ENCODE measurements at regions not wholly inside any gene's neighbourhood (a gene's known extent, or its start where the extent isn't known, plus 50 kb on each side); places are given as distances from the start of the nearest gene placed in this dataset.

DNA sequence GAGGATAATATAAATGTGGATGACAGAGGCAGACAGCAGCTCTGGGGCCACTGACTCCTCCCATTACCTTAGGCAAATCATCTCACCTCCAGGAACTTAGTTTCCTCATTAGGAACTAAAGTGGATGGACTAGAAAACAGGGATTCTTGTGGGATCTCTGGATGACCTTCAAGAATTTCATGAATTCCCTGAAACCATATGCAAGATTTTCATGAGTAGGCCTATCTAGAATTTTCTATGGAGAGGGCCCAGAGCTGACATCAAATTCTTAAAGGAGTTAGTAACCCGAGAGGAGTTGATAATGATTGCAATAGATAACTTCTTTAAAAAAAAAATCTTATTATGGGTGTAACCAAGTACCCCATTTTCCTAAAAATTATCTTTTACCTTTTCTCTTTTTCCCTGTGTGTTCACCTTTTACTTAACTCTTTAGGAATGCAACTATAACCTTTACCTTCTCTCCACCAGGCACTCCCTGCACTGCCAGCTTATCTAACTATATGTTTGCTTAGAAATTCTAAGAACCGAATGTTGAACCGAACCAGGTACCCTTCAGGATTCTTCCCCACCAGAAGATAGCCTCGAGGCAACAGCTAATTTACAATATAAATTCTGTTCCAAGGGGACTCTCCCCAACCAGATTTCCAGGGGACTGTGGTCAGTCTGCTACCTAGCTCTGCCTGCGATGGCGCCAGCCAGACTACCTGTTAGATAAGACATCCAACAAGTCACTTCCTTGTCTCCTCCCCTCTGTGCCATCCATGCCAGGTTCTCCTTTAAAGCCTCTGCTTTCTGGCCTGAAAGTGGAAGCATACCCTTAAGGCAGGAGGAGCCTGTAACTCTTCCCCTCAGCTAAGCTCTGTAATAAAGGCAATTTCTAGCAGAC is 86.0 kb downstream of the GCNT4 start:
- no peaks in the 10 kb centered on the region for H3K36me3 Mint-ChIP-seq
- H3K27me3 Mint-ChIP-seq (ENCODE audit: low read depth): no peaks in the 10 kb centered on the region
- peaks cover 1% of the 10 kb centered on the region for H3K9me3 Mint-ChIP-seq
- TF ChIP-seq, protein P1, sequence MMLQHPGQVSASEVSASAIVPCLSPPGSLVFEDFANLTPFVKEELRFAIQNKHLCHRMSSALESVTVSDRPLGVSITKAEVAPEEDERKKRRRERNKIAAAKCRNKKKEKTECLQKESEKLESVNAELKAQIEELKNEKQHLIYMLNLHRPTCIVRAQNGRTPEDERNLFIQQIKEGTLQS (CRISPR knock-in tag; conservative IDR thresholded peaks at IDR 0.05): no peak
- no peak for TF ChIP-seq SP1 (CRISPR knock-in tag; conservative IDR thresholded peaks at IDR 0.05)
- TF ChIP-seq ESRRA (CRISPR knock-in tag; IDR thresholded peaks at IDR 0.05; ENCODE audit: borderline replicate concordance): no peak
- no peak for TF ChIP-seq CREB1 (CRISPR knock-in tag; IDR thresholded peaks at IDR 0.05)
- TF ChIP-seq ZNF219 (CRISPR knock-in tag; IDR thresholded peaks at IDR 0.05; ENCODE audit: borderline replicate concordance): no peak
- no peak for TF ChIP-seq ETV6 (CRISPR knock-in tag; IDR thresholded peaks at IDR 0.05)
- TF ChIP-seq JUN (CRISPR knock-in tag; IDR thresholded peaks at IDR 0.05): no peak
- no peak for TF ChIP-seq NR2C2 (CRISPR knock-in tag; IDR thresholded peaks at IDR 0.05)
- TF ChIP-seq NFATC4 (CRISPR knock-in tag; IDR thresholded peaks at IDR 0.05): no peak
- TF ChIP-seq JAZF1 (CRISPR knock-in tag; IDR thresholded peaks at IDR 0.05): no peak
- no peak for TF ChIP-seq KAT7 (CRISPR knock-in tag; IDR thresholded peaks at IDR 0.05; ENCODE audit: borderline replicate concordance)
- TF ChIP-seq, protein P2, sequence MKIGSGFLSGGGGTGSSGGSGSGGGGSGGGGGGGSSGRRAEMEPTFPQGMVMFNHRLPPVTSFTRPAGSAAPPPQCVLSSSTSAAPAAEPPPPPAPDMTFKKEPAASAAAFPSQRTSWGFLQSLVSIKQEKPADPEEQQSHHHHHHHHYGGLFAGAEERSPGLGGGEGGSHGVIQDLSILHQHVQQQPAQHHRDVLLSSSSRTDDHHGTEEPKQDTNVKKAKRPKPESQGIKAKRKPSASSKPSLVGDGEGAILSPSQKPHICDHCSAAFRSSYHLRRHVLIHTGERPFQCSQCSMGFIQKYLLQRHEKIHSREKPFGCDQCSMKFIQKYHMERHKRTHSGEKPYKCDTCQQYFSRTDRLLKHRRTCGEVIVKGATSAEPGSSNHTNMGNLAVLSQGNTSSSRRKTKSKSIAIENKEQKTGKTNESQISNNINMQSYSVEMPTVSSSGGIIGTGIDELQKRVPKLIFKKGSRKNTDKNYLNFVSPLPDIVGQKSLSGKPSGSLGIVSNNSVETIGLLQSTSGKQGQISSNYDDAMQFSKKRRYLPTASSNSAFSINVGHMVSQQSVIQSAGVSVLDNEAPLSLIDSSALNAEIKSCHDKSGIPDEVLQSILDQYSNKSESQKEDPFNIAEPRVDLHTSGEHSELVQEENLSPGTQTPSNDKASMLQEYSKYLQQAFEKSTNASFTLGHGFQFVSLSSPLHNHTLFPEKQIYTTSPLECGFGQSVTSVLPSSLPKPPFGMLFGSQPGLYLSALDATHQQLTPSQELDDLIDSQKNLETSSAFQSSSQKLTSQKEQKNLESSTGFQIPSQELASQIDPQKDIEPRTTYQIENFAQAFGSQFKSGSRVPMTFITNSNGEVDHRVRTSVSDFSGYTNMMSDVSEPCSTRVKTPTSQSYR (CRISPR knock-in tag; IDR thresholded peaks at IDR 0.05): no peak
- TF ChIP-seq, protein P3, sequence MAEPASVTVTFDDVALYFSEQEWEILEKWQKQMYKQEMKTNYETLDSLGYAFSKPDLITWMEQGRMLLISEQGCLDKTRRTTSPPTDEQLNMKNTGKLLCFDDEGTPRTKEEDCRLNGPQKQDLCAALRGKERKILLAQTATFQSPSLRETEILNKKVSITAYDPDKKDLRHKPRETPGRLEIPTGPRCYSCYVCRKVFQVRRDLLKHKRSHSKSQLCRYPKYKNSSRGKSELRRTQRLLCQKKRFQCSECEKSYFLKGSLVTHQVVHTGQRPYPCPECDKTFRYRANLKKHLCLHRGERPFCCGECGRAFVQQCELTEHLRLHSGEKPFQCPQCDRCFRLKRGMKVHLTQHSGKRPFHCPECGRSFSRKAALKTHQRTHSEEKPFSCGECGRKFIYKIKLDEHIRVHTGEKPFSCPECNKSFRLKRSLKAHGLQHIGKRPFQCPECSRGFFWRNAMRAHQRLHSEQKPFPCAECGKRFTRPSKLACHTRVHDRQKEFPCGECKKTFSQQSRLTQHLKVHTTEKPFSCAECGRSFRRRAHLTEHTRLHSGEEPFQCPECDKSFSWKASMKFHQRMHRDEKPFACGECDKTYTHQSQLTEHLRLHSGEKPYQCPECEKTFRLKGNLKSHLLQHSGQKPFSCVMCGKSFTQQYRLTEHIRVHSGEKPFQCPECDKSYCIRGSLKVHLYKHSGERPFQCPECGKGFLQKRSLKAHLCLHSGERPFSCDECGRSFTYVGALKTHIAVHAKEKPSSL (CRISPR knock-in tag; conservative IDR thresholded peaks at IDR 0.05): no peak
- no peak for TF ChIP-seq RORB (CRISPR knock-in tag; IDR thresholded peaks at IDR 0.05)
- TF ChIP-seq ZNF121 (CRISPR knock-in tag; IDR thresholded peaks at IDR 0.05): no peak
- no peaks in the 10 kb centered on the region for H3K4me1 Mint-ChIP-seq
- ChIA-PET CTCF (no interaction called here), POLR2A (no interaction called here)
- DNase-seq (ENCODE audit: low spot score) (no peak), ATAC-seq (peak; percentile 59)
- no peak overlapping the region for H3K27ac Mint-ChIP-seq
- H3K4me3 Mint-ChIP-seq: no peak overlapping the region

DNA sequence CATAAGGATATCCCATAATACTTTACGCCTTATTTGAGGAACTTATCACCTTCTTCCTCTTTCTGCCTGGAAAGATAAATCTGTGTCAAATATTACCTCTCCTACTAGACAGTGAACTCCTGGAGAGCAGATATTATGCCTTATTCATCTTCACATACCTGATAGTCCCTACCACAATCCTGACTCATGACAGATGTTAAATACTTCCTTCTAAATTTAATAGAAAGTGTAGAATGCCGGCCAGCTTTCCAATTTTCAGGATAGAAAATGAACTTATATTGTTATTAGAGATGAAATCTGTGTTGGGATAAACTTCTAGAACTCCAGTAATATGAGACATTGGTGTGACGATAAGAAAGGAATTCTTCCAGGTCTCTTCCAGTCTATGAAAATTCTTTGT is 89.0 kb downstream of the GCNT4 start:
- ATAC-seq (no peak), DNase-seq (ENCODE audit: low spot score) (no peak)
- ChIA-PET POLR2A (no interaction called here), CTCF (no interaction called here)
- H3K4me1 Mint-ChIP-seq: no peaks in the 10 kb centered on the region
- H3K27ac Mint-ChIP-seq: no peak overlapping the region
- TF ChIP-seq SMAD3 (CRISPR knock-in tag; IDR thresholded peaks at IDR 0.05; ENCODE audit: borderline replicate concordance) (no peak), CREB1 (CRISPR knock-in tag; IDR thresholded peaks at IDR 0.05) (no peak), SP1 (CRISPR knock-in tag; conservative IDR thresholded peaks at IDR 0.05) (no peak), ZNF232 (CRISPR knock-in tag; IDR thresholded peaks at IDR 0.05) (no peak), ZNF396 (CRISPR knock-in tag; IDR thresholded peaks at IDR 0.05; ENCODE audit: borderline replicate concordance) (no peak), RELA (CRISPR knock-in tag; IDR thresholded peaks at IDR 0.05; ENCODE audit: borderline replicate concordance) (no peak), ZNF671 (CRISPR knock-in tag; IDR thresholded peaks at IDR 0.05) (no peak), ZNF138 (CRISPR knock-in tag; conservative IDR thresholded peaks at IDR 0.05) (no peak), CREM (CRISPR knock-in tag; IDR thresholded peaks at IDR 0.05) (no peak), ZNF121 (CRISPR knock-in tag; IDR thresholded peaks at IDR 0.05) (no peak)
- TF ChIP-seq, protein P4, sequence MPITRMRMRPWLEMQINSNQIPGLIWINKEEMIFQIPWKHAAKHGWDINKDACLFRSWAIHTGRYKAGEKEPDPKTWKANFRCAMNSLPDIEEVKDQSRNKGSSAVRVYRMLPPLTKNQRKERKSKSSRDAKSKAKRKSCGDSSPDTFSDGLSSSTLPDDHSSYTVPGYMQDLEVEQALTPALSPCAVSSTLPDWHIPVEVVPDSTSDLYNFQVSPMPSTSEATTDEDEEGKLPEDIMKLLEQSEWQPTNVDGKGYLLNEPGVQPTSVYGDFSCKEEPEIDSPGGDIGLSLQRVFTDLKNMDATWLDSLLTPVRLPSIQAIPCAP (CRISPR knock-in tag; IDR thresholded peaks at IDR 0.05): no peak
- TF ChIP-seq, protein P1 (CRISPR knock-in tag; conservative IDR thresholded peaks at IDR 0.05): no peak
- TF ChIP-seq, protein P5, sequence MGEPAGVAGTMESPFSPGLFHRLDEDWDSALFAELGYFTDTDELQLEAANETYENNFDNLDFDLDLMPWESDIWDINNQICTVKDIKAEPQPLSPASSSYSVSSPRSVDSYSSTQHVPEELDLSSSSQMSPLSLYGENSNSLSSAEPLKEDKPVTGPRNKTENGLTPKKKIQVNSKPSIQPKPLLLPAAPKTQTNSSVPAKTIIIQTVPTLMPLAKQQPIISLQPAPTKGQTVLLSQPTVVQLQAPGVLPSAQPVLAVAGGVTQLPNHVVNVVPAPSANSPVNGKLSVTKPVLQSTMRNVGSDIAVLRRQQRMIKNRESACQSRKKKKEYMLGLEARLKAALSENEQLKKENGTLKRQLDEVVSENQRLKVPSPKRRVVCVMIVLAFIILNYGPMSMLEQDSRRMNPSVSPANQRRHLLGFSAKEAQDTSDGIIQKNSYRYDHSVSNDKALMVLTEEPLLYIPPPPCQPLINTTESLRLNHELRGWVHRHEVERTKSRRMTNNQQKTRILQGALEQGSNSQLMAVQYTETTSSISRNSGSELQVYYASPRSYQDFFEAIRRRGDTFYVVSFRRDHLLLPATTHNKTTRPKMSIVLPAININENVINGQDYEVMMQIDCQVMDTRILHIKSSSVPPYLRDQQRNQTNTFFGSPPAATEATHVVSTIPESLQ (CRISPR knock-in tag; IDR thresholded peaks at IDR 0.05): no peak
- TF ChIP-seq, protein P6, sequence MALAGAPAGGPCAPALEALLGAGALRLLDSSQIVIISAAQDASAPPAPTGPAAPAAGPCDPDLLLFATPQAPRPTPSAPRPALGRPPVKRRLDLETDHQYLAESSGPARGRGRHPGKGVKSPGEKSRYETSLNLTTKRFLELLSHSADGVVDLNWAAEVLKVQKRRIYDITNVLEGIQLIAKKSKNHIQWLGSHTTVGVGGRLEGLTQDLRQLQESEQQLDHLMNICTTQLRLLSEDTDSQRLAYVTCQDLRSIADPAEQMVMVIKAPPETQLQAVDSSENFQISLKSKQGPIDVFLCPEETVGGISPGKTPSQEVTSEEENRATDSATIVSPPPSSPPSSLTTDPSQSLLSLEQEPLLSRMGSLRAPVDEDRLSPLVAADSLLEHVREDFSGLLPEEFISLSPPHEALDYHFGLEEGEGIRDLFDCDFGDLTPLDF (CRISPR knock-in tag; IDR thresholded peaks at IDR 0.05): no peak
- TF ChIP-seq, protein P7, sequence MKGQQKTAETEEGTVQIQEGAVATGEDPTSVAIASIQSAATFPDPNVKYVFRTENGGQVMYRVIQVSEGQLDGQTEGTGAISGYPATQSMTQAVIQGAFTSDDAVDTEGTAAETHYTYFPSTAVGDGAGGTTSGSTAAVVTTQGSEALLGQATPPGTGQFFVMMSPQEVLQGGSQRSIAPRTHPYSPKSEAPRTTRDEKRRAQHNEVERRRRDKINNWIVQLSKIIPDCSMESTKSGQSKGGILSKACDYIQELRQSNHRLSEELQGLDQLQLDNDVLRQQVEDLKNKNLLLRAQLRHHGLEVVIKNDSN (CRISPR knock-in tag; IDR thresholded peaks at IDR 0.05): no peak
- H3K27me3 Mint-ChIP-seq (ENCODE audit: low read depth): no peaks in the 10 kb centered on the region
- H3K36me3 Mint-ChIP-seq: no peaks in the 10 kb centered on the region
- H3K4me3 Mint-ChIP-seq: no peak overlapping the region
- H3K9me3 Mint-ChIP-seq: no peaks in the 10 kb centered on the region
